H9 (cell line): ENCODE measurements at regions not wholly inside any gene's neighbourhood (a gene's known extent, or its start where the extent isn't known, plus 50 kb on each side); places are given as distances from the start of the nearest gene placed in this dataset.
A peak's percentile ranks its signal among the peaks of the same experiment; 100 is the strongest.

Source experiments
- DNase-seq: peaks from one replicate; pipeline ENCODE4 v3.0.0-alpha.2; 2017
- H2AFZ ChIP-seq: one replicate; pipeline ENCODE4 v1.6.1; 2013; ENCODE audit warnings: mild to moderate bottlenecking, low read length, control low read depth, moderate library complexity
- H2AK5ac ChIP-seq: 2 replicates; pipeline ENCODE4 v1.6.1; 2013; ENCODE audit warnings: low read length, control low read depth, mixed read lengths; ENCODE audit not compliant: insufficient read length
- H2BK120ac ChIP-seq: one replicate; pipeline ENCODE4 v1.6.1; 2013; ENCODE audit warnings: low read depth, mild to moderate bottlenecking, low read length, control low read depth, inconsistent platforms; ENCODE audit not compliant: poor library complexity, severe bottlenecking
- H2BK12ac ChIP-seq: 2 replicates; pipeline ENCODE4 v1.6.1; 2013; ENCODE audit warnings: low read length, control low read depth, mixed read lengths, low read depth; ENCODE audit not compliant: insufficient read length
- H2BK15ac ChIP-seq: 2 replicates; pipeline ENCODE4 v1.6.1; 2013; ENCODE audit warnings: low read depth, low read length, control low read depth
- H2BK20ac ChIP-seq: one replicate; pipeline ENCODE4 v1.6.1; 2013; ENCODE audit warnings: low read depth, mild to moderate bottlenecking, low read length, control low read depth, inconsistent platforms; ENCODE audit not compliant: poor library complexity, severe bottlenecking
- H2BK5ac ChIP-seq: 2 replicates; pipeline ENCODE4 v1.6.1; 2013; ENCODE audit warnings: low read length, control low read depth, mixed read lengths; ENCODE audit not compliant: insufficient read length
- H3K14ac ChIP-seq: 2 replicates; pipeline ENCODE4 v1.6.1; 2013; ENCODE audit warnings: low read length, control low read depth; ENCODE audit not compliant: insufficient read depth
- H3K18ac ChIP-seq: 2 replicates; pipeline ENCODE4 v1.6.1; 2013; ENCODE audit warnings: low read depth, mild to moderate bottlenecking, mixed read lengths, low read length, control low read depth; ENCODE audit not compliant: insufficient read length
- H3K23ac ChIP-seq: 2 replicates; pipeline ENCODE4 v1.6.1; 2013; ENCODE audit warnings: low read length, control low read depth, mixed read lengths, low read depth; ENCODE audit not compliant: insufficient read length
- H3K23me2 ChIP-seq: 2 replicates; pipeline ENCODE4 v1.6.1; 2013; ENCODE audit warnings: low read depth, mild to moderate bottlenecking, mixed read lengths, low read length, control low read depth; ENCODE audit not compliant: insufficient read length, poor library complexity, severe bottlenecking
- H3K27ac ChIP-seq: 2 replicates; pipeline ENCODE4 v1.5.1; 2013; ENCODE audit warnings: low read length, control low read depth, mixed read lengths, low read depth; ENCODE audit not compliant: insufficient read length
- H3K27me3 ChIP-seq: 2 replicates; pipeline ENCODE4 v1.6.1; 2013; ENCODE audit warnings: low read length, control low read depth, inconsistent platforms; ENCODE audit not compliant: insufficient read depth
- H3K4ac ChIP-seq: 2 replicates; pipeline ENCODE4 v1.6.1; 2013; ENCODE audit warnings: low read depth, mild to moderate bottlenecking, control low read depth, inconsistent platforms, low read length, moderate library complexity
- H3K4me1 ChIP-seq: 2 replicates; pipeline ENCODE4 v1.6.1; 2013; ENCODE audit warnings: low read length, control low read depth, inconsistent platforms; ENCODE audit not compliant: insufficient read depth
- H3K4me2 ChIP-seq: 2 replicates; pipeline ENCODE4 v1.6.1; 2013; ENCODE audit warnings: low read length, control low read depth, mixed read lengths; ENCODE audit not compliant: insufficient read length, insufficient read depth
- H3K56ac ChIP-seq: 2 replicates; pipeline ENCODE4 v1.6.1; 2013; ENCODE audit warnings: low read depth, mild to moderate bottlenecking, mixed read lengths, low read length, control low read depth; ENCODE audit not compliant: insufficient read length
- H3K79me1 ChIP-seq: 2 replicates; pipeline ENCODE4 v1.6.1; 2013; ENCODE audit warnings: low read depth, mild to moderate bottlenecking, moderate library complexity, low read length, control low read depth, inconsistent platforms; ENCODE audit not compliant: insufficient read depth, poor library complexity, severe bottlenecking
- H3K79me2 ChIP-seq: 2 replicates; pipeline ENCODE4 v1.6.1; 2013; ENCODE audit warnings: low read length, control low read depth, inconsistent platforms; ENCODE audit not compliant: insufficient read depth
- H3K9ac ChIP-seq: 2 replicates; pipeline ENCODE4 v1.6.1; 2013; ENCODE audit warnings: low read length, control low read depth, mixed read lengths; ENCODE audit not compliant: insufficient read length; ENCODE audit errors: extremely low read depth
- H3K9me3 ChIP-seq: one replicate; pipeline ENCODE4 v1.6.1; 2013; ENCODE audit warnings: low read depth, low read length, inconsistent platforms; ENCODE audit not compliant: control insufficient read depth
- H3T11ph ChIP-seq: one replicate; pipeline ENCODE4 v1.6.1; 2013; ENCODE audit warnings: mild to moderate bottlenecking, low read length, control low read depth, inconsistent platforms
- H4K20me1 ChIP-seq: one replicate; pipeline ENCODE4 v1.6.1; 2013; ENCODE audit not compliant: control insufficient read depth, insufficient read length, insufficient read depth
- H4K5ac ChIP-seq: 2 replicates; pipeline ENCODE4 v1.6.1; 2013; ENCODE audit warnings: low read depth, mild to moderate bottlenecking, mixed read lengths, low read length, control low read depth; ENCODE audit not compliant: insufficient read length
- H4K8ac ChIP-seq: replicated peaks from 2 replicates; pipeline ENCODE4 v1.6.1; 2013; ENCODE audit warnings: low read length, control low read depth, mixed read lengths, low read depth; ENCODE audit not compliant: insufficient read length
- H4K91ac ChIP-seq: 2 replicates; pipeline ENCODE4 v1.6.1; 2013; ENCODE audit warnings: low read depth, mild to moderate bottlenecking, moderate library complexity, mixed read lengths, low read length, control low read depth; ENCODE audit not compliant: insufficient read length
- H3K27ac Mint-ChIP-seq, 3 experiments: 2 replicates in 2 of 3; 3 replicates in 1 of 3; pipeline ENCODE4 v1.8.0; 2020 to 2021; ENCODE audit warnings: mixed read lengths in 3 of 3, mild to moderate bottlenecking in 1 of 3, moderate library complexity in 1 of 3
- H3K27me3 Mint-ChIP-seq: 2 replicates; pipeline ENCODE4 v1.8.0; 2021; ENCODE audit warnings: low read depth, mild to moderate bottlenecking, moderate library complexity, mixed read lengths
- H3K36me3 Mint-ChIP-seq, 3 experiments: 2 replicates in 2 of 3; 3 replicates in 1 of 3; pipeline ENCODE4 v1.8.0; 2020 to 2021; ENCODE audit warnings: low read depth in 3 of 3, mixed read lengths in 3 of 3; ENCODE audit not compliant: insufficient read depth in 1 of 3
- H3K4me1 Mint-ChIP-seq, 2 experiments: 2 replicates each; pipeline ENCODE4 v1.8.0; 2020; ENCODE audit warnings: mixed read lengths in 2 of 2
- H3K4me3 Mint-ChIP-seq, 2 experiments: 2 replicates in 1 of 2; 3 replicates in 1 of 2; pipeline ENCODE4 v1.8.0; 2020 to 2021; ENCODE audit warnings: mild to moderate bottlenecking in 2 of 2, mixed read lengths in 2 of 2, moderate library complexity in 1 of 2
- H3K9me3 Mint-ChIP-seq, 2 experiments: 2 replicates in 1 of 2; 3 replicates in 1 of 2; pipeline ENCODE4 v1.8.0; 2020; ENCODE audit warnings: mild to moderate bottlenecking in 2 of 2, mixed read lengths in 2 of 2, moderate library complexity in 1 of 2
- WGBS: extraction: QIAGEN DNeasy Blood & Tissue Kit; methylation state at CpG from one replicate; pipeline ENCODE4 v1.1.7; 2013; ENCODE audit warnings: missing lambda C conversion rate, low lambda C conversion rate, mixed read lengths; ENCODE audit not compliant: insufficient read length; ENCODE audit errors: extremely low coverage; 5-methylcytosine and 5-hydroxymethylcytosine counted together
- TF ChIP-seq, protein P1 (sequence below): fragments of 200-600 bp; sonication (generic); conservative IDR thresholded peaks from 3 replicates; pipeline ENCODE4 v1.8.0; 2021; ENCODE audit warnings: antibody characterized with exemption, mild to moderate bottlenecking

DNA sequence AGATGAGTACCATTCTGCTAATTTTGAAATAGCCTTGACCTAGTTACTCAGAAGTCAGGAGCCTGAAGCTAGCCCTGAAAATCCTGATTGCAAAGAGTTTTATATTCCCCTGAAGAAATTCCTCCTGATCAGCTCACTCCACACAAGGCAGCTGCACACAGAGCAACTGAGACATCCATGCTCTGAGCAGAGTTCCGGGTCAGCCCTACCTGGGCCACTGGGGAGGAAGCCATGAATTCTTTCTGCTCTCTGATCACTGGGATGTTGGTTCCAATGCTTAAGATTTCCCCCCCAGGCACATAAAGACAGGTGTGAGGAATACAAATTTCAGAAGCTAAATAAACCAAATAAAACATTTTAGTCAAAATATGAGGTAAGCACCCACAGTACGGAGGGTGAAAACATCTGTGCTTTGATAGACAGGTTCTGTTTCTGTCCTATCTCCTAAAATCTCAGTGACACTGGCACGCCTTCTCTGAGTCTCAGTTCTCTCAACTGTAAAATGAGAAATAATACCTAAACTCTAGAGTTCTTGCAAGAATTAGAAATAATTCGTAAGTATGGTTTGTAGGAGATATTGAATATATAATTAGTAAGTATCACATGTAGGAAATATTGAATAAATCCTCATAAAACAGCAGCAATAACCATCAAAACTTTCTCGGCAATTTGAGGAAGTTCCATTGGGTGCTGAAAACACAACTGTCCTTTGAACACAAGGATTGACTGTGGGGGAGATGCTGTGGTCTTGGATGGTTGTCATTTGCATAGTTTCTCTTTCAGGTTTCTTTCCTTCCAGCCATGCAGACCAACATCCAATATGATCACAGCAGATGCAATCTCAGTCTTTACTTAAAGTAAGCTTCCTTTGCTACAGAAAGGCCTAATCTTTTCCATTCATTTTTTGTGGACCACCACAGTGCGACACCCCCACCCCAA, 133.0 kb upstream of the TNS3 start:
- no peaks in the 10 kb centered on the region for H3K27me3 ChIP-seq
- Mint-ChIP-seq H3K27me3 (peaks cover 4% of the 10 kb centered on the region; the same call in 1 of the 2 replicates), H3K36me3 (no peaks in the 10 kb centered on the region), H3K9me3 (no peaks in the 10 kb centered on the region), H3K27ac (peak overlapping the region in 1 of 3 experiments; percentile 63; a peak in 1 of 7 replicates), H3K4me3 (no peak overlapping the region), H3K4me1 (no peaks in the 10 kb centered on the region)
- no peaks in the 10 kb centered on the region for H3K9me3 ChIP-seq
- no peak overlapping the region for H3K4ac ChIP-seq
- H2BK5ac ChIP-seq = no peak overlapping the region
- no peak overlapping the region for H2BK120ac ChIP-seq
- no peaks in the 10 kb centered on the region for H3K79me2 ChIP-seq
- no peak overlapping the region for H3K27ac ChIP-seq
- no peak overlapping the region for H2BK15ac ChIP-seq
- no peak overlapping the region for H3K9ac ChIP-seq
- no peak overlapping the region for H3K23ac ChIP-seq
- DNase-seq = no peak
- H2AFZ ChIP-seq = no peak overlapping the region
- TF ChIP-seq, protein P1, sequence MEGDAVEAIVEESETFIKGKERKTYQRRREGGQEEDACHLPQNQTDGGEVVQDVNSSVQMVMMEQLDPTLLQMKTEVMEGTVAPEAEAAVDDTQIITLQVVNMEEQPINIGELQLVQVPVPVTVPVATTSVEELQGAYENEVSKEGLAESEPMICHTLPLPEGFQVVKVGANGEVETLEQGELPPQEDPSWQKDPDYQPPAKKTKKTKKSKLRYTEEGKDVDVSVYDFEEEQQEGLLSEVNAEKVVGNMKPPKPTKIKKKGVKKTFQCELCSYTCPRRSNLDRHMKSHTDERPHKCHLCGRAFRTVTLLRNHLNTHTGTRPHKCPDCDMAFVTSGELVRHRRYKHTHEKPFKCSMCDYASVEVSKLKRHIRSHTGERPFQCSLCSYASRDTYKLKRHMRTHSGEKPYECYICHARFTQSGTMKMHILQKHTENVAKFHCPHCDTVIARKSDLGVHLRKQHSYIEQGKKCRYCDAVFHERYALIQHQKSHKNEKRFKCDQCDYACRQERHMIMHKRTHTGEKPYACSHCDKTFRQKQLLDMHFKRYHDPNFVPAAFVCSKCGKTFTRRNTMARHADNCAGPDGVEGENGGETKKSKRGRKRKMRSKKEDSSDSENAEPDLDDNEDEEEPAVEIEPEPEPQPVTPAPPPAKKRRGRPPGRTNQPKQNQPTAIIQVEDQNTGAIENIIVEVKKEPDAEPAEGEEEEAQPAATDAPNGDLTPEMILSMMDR = no peak
- no peak overlapping the region for H3T11ph ChIP-seq
- H2AK5ac ChIP-seq = no peak overlapping the region
- H4K5ac ChIP-seq = no peak overlapping the region
- no peaks in the 10 kb centered on the region for H3K79me1 ChIP-seq
- no peaks in the 10 kb centered on the region for H3K23me2 ChIP-seq
- no peaks in the 10 kb centered on the region for H4K20me1 ChIP-seq
- no peak overlapping the region for H4K91ac ChIP-seq
- H3K14ac ChIP-seq = no peak overlapping the region
- H2BK20ac ChIP-seq = no peak overlapping the region
- H3K4me1 ChIP-seq = no peaks in the 10 kb centered on the region
- no peak overlapping the region for H3K4me2 ChIP-seq
- H4K8ac ChIP-seq = no peak overlapping the region
- H2BK12ac ChIP-seq = no peak overlapping the region
- WGBS = no CpG with 5 or more reads among the region's 6 CpGs
- H3K18ac ChIP-seq = no peak overlapping the region
- H3K56ac ChIP-seq = no peak overlapping the region
